HEK293 (cell line): ENCODE measurements at regions not wholly inside any gene's neighbourhood (a gene's known extent, or its start where the extent isn't known, plus 50 kb on each side); places are given as distances from the start of the nearest gene placed in this dataset.

Experiments used
- BCL11A ChIP-seq: fragments of 450-650 bp; formaldehyde crosslinking; IDR thresholded peaks from 2 replicates; pipeline ENCODE4 v1.5.1; 2016; ENCODE audit warnings: low read depth, missing biosample characterization, missing genetic modification characterization
- CTCF ChIP-seq: fragments of 450-650 bp; formaldehyde crosslinking; IDR thresholded peaks from 2 replicates; pipeline ENCODE4 v1.5.1; 2016; ENCODE audit warnings: missing biosample characterization, missing genetic modification characterization
- MYNN ChIP-seq: fragments of 450-650 bp; formaldehyde crosslinking; IDR thresholded peaks from 2 replicates; pipeline ENCODE4 v1.5.1; 2016; ENCODE audit warnings: missing biosample characterization, missing genetic modification characterization, borderline replicate concordance
- REST ChIP-seq: fragments of 450-650 bp; formaldehyde crosslinking; IDR thresholded peaks from 2 replicates; pipeline ENCODE4 v1.5.1; 2016; ENCODE audit warnings: missing biosample characterization, missing genetic modification characterization
- ZNF23 ChIP-seq: fragments of 450-650 bp; formaldehyde crosslinking; IDR thresholded peaks from 2 replicates; pipeline ENCODE4 v1.5.1; 2016; ENCODE audit warnings: missing biosample characterization, missing genetic modification characterization, borderline replicate concordance
- ZNF280D ChIP-seq: fragments of 450-650 bp; formaldehyde crosslinking; IDR thresholded peaks from 2 replicates; pipeline ENCODE4 v1.5.1; 2016; ENCODE audit warnings: missing biosample characterization, missing genetic modification characterization
- ZNF292 ChIP-seq: fragments of 450-650 bp; formaldehyde crosslinking; IDR thresholded peaks from 2 replicates; pipeline ENCODE4 v1.5.1; 2016; ENCODE audit warnings: low read depth, missing biosample characterization, missing genetic modification characterization, borderline replicate concordance
- ZNF426 ChIP-seq: fragments of 450-650 bp; formaldehyde crosslinking; IDR thresholded peaks from 2 replicates; pipeline ENCODE4 v1.5.1; 2017; ENCODE audit warnings: missing biosample characterization, missing genetic modification characterization, mild to moderate bottlenecking, inconsistent platforms, moderate library complexity
- ZNF621 ChIP-seq: fragments of 450-650 bp; formaldehyde crosslinking; IDR thresholded peaks from 2 replicates; pipeline ENCODE4 v1.5.1; 2017; ENCODE audit warnings: missing biosample characterization, missing genetic modification characterization

GRCh38 chrX:23505531-23506303, 161.6 kb upstream of the PRDX4 start:
- TF ChIP-seq ZNF426 (tag by site-specific recombination) = no peak
- no peak for TF ChIP-seq CTCF (tag by site-specific recombination)
- TF ChIP-seq ZNF23 (tag by site-specific recombination) = no peak
- TF ChIP-seq REST (tag by site-specific recombination) = no peak
- TF ChIP-seq BCL11A (tag by site-specific recombination) = no peak
- no peak for TF ChIP-seq ZNF621
- TF ChIP-seq ZNF280D (tag by site-specific recombination) = no peak
- no peak for TF ChIP-seq MYNN (tag by site-specific recombination)
- TF ChIP-seq ZNF292 = no peak
